H4 (cell line): ENCODE measurements at regions not wholly inside any gene's neighbourhood (a gene's known extent, or its start where the extent isn't known, plus 50 kb on each side); places are given as distances from the start of the nearest gene placed in this dataset.
"Not testable (repeated sequence)": the region's sequence is repeated elsewhere in the genome, so short reads cannot be mapped to it uniquely, and the experiment has no call there.

ENCODE experiments used
- DNase-seq: peaks from one replicate; pipeline ENCODE4 v3.0.0-alpha.2; 2015; ENCODE audit warnings: low spot score

GRCh38 chr3:24684506-24685023, 189.9 kb upstream of the THRB start:
- DNase-seq = no peak

GRCh38 chr3:24686808-24687207, 192.2 kb upstream of the THRB start:
- DNase-seq = peak; percentile 50

GRCh38 chr3:24687671-24688070, 193.0 kb upstream of the THRB start:
- DNase-seq = no peak

GRCh38 chr3:24688446-24689148, 193.9 kb upstream of the THRB start:
- no peak for DNase-seq

- DNase-seq = no peak
Measured at GRCh38 chr3:24689353-24689752, 194.7 kb upstream of the THRB start.

GRCh38 chr3:24690777-24691176, 196.1 kb upstream of the THRB start:
- DNase-seq = no peak

GRCh38 chr3:24699078-24699477, 204.4 kb upstream of the THRB start:
- not testable (repeated sequence) for DNase-seq

GRCh38 chr3:24704496-24704895, 209.8 kb upstream of the THRB start:
- DNase-seq = peak; percentile 58

- DNase-seq = no peak
Measured at GRCh38 chr3:24707936-24708335, 213.3 kb upstream of the THRB start.

- DNase-seq = no peak
Measured at GRCh38 chr3:24709956-24710355, 215.3 kb upstream of the THRB start.

GRCh38 chr3:24713516-24713915, 218.9 kb upstream of the THRB start:
- no peak for DNase-seq

GRCh38 chr3:24714436-24714835, 219.8 kb upstream of the THRB start:
- DNase-seq = no peak

- DNase-seq = no peak
Measured at GRCh38 chr3:24715171-24715792, 220.6 kb upstream of the THRB start.

- no peak for DNase-seq
Measured at GRCh38 chr3:24722087-24722486, 227.4 kb upstream of the THRB start.

GRCh38 chr3:24725514-24726255, 231.0 kb upstream of the THRB start:
- DNase-seq = no peak

- no peak for DNase-seq
Measured at GRCh38 chr3:24726423-24726822, 231.8 kb upstream of the THRB start.

- DNase-seq = no peak
Measured at GRCh38 chr3:24730173-24730572, 235.5 kb upstream of the THRB start.

GRCh38 chr3:24734019-24734418, 239.4 kb upstream of the THRB start:
- no peak for DNase-seq

- DNase-seq = no peak
Measured at GRCh38 chr3:24736701-24737100, 242.1 kb upstream of the THRB start.

GRCh38 chr3:24740326-24740725, 245.7 kb upstream of the THRB start:
- no peak for DNase-seq

- no peak for DNase-seq
Measured at GRCh38 chr3:24741506-24741905, 246.9 kb upstream of the THRB start.

- DNase-seq = no peak
Measured at GRCh38 chr3:24748520-24748919, 253.9 kb upstream of the THRB start.

- no peak for DNase-seq
Measured at GRCh38 chr3:24751020-24751419, 256.4 kb upstream of the THRB start.
